ENCODE measurements at regions not wholly inside any gene's neighbourhood (a gene's known extent, or its start where the extent isn't known, plus 50 kb on each side); places are given as distances from the start of the nearest gene placed in this dataset.

DNA sequence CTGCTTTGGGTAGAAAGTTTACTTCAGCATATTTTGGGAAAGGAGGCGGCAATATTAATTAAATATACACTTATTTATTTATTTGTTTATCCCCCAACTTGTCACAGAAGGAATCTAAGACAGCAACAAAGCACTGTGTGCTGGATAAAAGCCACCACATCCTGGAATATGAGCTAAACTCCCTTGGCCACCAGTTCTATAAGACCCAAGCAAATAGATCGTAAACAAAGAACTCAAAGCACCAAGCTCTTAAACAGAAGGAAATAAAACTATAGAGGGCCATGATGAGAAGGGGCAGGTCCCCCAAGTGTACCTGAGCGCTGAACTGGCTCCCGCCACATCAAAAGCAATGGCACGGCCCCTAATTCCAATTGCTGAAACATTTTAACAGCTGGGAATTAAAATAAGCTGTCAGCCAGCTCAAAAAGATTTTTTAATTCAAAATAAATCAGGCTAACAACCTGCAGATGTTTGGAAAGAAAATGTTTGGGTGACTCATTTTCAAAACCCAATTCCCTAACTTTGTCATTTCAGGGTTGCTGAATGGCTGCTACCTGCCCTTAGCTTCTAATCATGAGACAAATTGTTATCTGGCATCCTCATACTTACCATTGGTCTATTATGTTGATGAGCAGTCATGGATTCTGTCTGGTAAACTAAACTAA lies 127.1 kb downstream of the SLC30A10 start:
- no peak for DNase-seq (ENCODE audit: low read depth, low spot score)

DNA sequence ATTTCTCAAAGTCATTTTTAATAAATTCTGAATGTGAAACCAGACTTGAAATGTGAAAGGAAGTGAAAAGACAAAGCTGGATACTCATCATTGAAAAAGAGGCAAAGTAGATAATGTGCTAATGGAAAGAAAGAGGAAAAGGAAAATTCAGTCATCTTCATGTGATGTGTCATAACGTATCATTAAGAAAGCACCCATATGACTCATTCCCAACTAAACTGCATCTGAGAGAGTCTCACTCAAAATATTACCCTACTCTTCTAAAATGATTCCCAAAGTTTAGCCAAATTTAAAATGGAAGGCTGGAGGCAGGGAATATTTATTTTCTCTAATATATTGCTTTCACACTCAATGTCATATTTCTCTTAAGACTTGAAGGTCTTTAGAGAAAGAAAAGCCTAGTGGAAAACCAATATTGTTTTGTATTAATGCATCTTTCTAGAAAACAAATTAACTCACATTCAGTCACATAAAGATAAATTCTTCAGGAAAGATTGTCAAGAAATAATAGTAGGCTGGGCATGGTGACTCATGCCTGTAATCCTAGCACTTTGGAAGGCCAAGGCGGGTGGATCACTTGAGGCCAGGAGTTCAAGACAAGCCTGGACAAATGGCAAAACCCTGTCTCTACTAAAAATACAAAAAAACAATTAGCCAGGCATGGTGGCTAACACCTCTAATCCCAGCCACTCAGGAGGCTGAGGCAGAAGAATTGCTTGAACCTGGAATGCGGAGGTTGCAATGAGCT lies 129.9 kb downstream of the SLC30A10 start:
- DNase-seq (ENCODE audit: low read depth, low spot score) = no peak

DNA sequence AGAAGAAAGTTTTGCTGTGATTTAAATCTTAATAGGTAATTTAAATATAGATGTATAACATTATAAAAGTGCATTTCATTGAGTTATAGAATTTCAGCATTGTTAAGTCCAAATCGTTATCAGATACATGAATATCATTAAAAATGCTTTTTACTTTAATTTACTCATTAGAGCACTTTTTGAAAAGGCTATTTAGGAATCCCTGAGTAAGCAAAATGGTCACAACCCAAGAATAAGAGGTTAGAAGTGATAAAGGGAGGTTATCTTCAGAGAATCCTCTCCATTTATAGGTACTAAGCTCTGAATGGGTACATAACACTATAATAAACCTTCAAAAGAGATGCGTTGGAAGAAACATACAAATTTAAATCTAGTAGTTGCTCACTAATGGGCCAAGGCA lies 130.7 kb downstream of the SLC30A10 start:
- no peak for DNase-seq (ENCODE audit: low read depth, low spot score)

DNA sequence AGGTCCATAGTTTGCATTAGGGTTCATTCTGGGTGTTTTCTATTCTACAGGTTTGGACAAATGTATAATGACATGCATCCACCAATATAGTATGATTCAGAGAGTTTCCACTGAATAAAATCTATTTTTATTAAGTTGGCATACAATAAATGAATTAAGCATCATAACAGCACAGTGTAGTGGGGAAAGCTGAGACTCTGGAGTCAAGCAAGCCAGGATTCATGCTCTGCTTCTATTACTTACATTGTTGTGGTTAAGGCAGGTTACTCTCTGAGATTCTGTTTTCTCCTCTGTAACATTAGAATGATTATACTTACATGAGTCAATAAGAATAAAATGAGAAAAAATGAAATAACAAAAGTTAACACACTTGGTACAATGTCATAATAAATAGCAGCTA lies 131.3 kb downstream of the SLC30A10 start:
- DNase-seq (ENCODE audit: low read depth, low spot score) = no peak

DNA sequence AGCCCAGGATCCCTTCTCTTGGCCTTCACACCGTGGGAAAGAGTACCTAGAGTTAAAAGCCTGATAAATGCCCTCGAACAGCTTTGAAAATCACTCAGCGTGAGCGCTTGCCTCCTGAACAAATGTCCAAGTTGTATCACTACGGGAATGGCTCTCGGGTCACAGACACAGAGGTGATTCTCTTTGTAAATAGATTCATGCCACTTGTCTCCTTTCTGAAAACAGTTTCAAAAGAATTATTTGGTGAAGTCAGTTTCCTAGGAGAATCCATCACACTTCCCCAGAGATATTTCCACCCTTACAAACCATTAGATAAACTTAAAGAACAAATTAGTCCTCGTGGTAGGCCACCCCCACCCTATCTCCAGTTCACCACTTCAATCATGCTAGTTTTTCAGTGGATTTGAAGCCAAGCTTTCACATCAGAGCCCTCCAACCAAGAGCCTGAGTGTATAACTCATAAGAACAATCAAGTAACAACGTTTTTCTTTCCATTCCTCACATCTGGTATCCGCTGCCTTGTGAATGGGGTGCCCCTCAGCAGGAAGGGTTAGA lies 132.9 kb downstream of the SLC30A10 start:
- DNase-seq (ENCODE audit: low read depth, low spot score) = no peak

DNA sequence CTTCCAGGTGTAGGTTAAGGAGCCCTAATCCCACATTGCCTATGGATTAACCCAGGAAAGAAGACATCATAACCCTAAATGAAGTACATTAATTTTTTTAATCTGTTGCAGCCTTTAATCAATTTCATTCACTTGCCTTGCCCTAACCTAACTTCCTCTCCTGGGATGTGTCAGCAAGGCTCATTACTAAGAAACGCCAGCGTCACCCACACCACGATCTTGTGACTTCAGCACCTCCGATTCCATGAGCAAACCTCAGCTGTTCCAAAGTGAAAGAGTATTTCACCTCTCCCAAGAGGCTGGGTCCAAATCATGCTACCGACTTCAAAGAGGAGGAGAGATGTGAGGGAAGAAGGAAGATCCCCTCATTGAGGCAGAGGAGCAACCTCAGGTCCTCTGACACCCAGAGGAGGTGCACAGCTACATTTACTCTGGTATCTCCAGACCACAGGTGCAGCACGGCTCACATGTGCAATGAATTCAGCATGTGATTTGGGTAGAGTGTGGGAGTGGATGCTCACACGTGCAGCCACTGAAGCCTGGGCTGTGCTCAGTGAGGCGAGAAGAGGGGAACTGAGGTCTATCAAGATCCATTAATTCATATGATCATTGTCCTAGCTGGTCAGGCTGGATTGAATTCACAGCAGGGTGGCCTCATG lies 134.1 kb downstream of the SLC30A10 start:
- DNase-seq (ENCODE audit: low read depth, low spot score) = no peak

DNA sequence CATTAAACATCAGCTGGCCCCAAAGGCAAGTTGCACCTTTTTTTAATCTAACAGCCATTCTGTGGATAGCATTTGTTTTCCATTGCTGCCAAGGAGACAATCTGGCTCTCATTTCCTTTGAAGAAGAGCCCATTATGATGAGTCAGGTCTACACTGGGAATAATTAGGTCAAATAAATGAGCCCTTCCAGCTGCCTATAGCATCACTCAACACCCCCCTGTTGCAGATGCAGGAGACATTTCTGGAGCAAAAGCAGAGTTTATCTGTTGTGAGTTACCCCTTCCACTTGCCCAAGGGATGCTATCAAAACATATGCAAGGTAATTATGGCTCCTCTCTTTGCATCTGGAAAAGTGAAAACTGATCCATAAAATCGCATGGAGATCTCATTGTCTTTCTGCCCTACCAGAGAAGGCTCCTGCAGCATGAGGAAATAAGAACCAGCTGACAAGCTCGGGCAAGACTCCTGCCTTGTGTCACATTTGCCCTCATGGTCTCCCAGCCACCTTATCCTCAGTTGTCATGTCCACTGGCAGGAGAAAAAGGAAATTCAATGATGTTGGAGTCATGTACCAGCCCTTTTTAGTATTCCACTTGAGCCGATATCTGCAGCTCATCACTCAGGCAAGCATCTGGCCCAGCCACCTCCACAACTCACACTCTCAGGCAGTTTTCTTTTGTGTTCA lies 135.9 kb downstream of the SLC30A10 start:
- peak; percentile 59 for DNase-seq (ENCODE audit: low read depth, low spot score)

DNA sequence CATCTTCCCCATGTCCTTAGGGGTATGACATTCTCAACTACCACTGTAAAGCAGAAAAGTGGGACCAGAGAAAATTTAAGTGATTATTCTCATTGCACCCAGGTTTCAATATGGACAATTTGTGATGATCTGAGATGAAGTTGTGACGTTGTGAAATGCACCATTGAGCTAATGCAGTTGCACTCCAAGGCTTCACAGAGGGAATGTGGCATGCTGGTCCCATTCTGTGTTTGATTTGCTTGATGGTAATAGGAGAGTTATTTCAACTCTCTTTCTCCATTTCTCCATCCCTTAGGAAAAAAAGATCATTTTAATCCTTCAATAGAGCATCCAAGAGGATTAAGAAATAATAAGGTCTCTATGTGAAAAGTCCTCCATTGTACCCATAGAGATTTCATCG lies 136.6 kb downstream of the SLC30A10 start:
- DNase-seq (ENCODE audit: low read depth, low spot score) = no peak

DNA sequence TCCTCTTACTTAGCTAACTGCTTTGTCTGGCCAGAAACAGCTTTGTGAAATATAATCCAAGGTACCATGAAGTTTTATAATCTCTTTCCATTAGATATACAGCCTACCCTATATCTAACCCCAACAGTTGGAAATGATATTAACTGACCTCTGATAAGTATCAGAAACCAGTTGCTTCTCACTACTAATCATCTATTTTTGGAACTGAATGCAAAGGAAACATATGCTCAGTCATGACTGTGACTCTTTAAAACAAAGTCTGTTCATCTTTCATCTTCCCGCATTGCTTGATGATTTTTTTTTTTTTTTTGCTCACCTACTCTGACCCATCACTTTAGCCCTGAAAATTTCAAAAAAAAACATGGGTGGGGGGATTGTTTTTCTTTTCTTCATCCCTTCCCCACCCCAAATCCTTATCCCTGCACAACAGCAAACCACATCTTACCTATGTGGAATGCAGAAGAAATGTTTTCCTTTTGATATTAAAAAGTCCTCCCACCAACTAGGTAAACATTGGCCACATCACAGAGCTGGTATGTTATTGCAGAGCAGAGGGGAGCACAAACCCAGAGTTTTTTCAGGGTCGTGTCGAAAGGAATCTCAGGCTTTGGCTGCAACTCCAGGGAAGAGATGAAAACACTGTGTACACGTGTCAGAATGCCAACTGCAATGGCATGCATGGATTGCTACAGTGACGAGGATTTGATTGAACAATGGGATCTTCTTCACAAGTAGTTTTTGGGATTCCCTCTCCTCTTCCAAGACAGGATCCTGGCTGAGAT lies 137.3 kb downstream of the SLC30A10 start:
- no peak for DNase-seq (ENCODE audit: low read depth, low spot score)

DNA sequence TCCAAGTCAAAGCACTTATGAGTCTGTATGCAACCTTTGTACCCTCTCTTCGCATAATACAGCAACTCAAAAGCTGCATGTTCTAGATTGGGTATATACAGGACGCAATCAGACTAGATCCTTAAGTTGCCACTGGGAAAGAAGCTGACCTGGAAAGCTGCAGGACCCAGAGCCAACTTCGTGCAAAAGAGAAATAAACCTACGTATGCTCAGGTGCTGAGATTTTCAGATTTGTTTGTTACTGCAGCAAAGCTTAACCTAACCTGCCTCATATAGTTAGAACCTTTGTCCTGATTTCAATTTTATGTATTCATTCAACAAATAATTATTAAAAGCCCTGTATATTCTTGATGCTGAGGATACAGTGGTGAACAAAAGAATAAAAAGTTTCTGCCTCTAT lies 139.7 kb downstream of the SLC30A10 start:
- DNase-seq (ENCODE audit: low read depth, low spot score) = no peak

DNA sequence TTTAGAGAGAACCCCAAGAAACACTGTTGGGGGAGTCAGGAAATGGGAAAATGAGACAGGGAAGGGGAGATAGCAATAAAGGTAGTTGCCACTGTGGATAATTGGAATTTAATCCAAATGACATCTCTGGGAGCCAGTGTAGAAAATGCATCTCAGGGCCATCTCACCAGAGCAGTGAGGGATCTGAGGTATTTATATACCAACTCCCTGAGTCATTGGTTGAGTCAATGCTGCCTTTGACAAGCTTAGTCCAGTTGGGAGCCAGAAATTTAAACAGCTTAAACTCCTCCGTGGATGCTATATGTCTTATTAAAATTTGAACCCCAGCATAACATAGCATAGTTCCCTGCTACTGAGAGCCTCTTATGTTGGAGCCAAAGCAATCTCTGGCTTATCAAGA lies 140.3 kb downstream of the SLC30A10 start:
- no peak for DNase-seq (ENCODE audit: low read depth, low spot score)

DNA sequence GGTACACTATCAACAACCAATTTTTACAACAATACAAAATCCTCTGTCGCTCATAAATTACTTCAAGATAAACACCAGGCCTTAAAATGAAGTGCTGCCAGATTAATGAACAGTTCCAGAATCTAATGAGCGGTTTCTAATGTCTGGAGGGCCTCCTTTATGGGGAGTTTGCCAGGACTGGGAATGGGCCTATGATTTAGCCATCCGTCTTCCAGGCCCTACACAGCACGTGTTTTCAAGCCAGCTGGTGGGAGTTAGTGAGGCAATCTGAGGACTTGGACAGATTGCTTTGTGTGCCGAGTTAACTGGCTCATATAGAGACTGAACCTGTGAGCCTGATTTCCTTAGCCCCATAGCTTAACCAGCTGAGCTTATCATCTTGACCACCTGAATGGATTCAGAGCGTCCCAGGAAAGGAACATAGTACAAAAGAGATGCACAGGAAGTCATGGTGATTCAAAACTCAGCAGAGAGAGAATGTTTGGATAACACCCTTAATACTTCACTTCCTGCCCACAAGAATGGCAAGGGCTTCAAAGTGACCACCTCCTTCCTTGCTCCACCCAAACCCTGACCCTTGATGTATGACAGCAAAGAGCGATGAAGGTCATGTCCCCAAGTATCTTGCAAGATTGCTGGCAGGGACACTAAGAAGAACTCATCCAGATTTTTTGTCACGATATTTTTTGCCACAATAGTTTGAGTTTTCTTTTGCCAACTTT lies 143.5 kb downstream of the SLC30A10 start:
- no peak for DNase-seq (ENCODE audit: low read depth, low spot score)

DNA sequence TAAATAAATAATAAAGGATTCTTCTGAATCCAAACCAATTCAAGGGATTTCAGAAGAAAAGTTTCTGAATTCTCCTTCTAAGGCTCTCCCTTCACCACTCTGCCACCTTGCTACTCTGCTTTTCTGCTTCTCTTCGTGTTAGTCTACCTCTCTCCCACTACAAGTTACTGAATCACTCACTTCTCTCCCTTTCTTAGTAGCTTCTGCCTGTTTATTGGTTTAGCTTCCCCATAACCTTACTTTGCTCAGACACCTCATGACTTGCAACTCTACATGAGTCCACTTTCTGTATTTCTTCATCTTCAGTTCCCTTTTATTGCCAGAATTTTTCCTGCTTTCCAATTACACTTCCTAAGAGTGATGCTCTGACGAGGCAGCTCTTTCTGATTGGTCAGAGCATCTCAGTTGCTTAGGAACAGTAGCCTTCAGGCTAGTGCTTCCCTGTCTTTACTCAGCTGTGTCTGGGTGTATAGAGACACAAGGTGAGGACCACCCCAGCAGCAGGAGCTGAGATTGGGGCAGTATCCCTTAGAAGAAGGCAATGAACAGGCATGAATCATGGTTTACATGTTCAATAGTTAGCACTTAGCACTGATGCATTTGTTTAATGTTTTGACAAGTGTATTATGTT lies 144.6 kb downstream of the SLC30A10 start:
- no peak for DNase-seq (ENCODE audit: low read depth, low spot score)

DNA sequence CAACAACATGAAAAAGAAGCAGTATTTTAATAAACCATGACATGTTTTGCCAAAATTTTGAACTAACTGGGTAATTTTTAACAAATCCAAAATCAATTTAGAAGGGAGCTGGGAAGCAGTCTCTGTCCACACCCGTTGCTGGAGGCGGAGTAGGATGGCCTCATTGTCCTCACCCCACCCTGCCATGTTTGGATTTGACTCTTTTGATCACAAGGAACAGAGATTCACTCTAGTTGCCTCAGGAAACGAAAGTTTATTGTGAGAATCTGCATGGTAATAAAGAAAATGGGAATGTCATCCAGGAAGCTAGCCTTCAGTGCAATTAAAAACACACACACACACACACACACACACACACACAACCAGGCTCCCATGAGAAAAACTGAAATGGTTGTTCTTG lies 145.4 kb downstream of the SLC30A10 start:
- no peak for DNase-seq (ENCODE audit: low read depth, low spot score)

DNA sequence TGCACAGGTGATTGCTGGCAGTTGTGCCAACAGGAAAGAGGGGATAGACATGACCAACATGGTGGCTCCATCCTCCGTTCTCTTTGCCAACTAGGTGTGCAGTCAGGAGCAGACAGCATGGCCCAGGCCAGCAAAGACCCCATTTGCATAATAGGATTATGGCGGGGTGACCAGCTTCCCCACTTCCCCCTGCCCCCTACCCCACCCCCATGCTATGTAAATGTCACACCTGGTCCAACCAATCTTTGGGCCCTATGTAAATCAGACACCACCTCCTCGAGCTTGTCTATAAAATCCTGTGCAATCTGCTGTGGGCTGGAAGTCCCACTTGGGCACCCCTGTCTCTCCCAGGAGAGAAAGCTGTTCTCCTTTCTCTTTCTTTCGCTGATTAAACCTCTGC lies 146.0 kb downstream of the SLC30A10 start:
- no peak for DNase-seq (ENCODE audit: low read depth, low spot score)

DNA sequence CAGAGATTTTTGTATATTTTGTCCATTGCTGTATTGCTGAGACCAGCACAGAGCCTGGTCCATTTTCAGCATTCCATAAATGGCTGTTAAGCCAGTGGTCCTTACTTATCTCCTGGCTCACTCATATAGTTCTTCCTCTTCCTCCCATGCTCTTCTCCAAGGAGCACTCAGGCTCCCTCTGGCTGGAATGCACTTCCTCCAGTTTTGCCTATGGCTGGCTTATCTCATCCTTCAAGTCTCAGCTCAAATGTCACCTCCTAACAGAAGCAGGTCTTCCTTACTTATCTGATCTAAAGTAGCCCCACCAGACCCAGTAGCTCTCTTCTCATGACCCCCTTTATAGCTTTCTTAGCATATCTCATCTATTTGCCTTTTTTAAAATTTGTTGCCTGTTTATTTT lies 146.9 kb downstream of the SLC30A10 start:
- no peak for DNase-seq (ENCODE audit: low read depth, low spot score)

DNA sequence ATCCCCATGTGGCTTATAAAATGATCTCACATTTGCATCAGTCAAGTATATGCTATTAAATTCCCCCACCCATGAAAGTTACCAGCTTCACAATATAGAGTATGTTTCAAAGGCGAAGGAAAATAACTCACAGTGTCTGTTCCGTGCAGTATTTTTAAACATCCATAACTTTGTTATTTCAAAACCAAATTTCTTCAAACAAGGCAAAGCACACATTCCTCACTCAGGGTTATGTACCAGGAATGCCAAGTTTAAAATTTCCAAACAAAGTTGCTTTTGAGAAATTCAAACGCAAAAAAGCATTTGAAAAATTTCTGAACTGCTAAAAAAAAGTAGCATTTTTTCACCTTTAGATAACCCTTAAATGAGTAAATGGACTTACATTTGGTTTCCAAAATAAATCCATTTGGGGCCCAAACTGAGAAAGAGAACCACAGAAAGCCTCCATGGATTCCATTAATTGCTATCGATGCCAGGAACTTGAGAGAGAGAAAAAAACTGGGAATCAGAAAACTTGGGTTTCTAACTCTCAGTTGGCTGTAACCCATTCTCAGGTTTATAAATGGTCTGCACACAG lies 149.5 kb downstream of the SLC30A10 start:
- no peak for DNase-seq (ENCODE audit: low read depth, low spot score)

DNA sequence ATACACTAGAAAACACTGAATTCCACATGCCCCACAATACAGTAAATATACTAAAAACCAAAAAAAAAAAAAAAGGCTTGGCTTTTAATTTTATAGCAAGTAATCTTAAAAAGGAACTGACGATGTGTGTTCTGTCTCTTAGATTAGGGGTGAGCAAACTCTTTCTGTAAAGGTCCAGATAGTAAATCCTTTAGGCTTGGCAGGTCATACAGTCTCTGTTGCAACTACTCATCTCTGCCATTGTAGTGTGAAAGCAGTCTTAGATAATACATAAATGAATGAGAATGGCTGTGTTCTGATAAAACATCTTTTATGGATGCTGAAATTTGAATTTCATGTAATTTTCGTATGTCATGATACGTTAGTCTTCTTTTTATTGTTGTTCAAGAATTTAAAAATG lies 150.2 kb downstream of the SLC30A10 start:
- DNase-seq (ENCODE audit: low read depth, low spot score) = no peak

DNA sequence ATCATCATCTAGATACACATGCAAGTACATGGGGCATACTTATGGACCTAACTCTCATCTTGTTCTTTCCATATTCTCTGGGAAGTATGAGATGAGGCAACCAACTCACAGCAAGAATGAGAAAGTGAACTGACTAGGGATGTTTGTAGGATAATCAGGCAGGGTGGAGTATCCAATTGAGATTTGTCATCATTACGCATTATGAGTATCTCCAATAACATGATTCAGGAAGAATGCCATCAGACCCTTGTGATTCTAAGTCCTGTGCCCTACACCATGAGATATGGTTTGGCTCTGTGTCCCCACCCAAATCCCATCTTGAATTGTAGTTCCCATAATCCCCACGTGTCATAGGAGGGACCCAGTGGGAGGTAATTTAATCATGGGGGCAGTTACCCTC lies 154.0 kb downstream of the SLC30A10 start:
- DNase-seq (ENCODE audit: low read depth, low spot score) = no peak

DNA sequence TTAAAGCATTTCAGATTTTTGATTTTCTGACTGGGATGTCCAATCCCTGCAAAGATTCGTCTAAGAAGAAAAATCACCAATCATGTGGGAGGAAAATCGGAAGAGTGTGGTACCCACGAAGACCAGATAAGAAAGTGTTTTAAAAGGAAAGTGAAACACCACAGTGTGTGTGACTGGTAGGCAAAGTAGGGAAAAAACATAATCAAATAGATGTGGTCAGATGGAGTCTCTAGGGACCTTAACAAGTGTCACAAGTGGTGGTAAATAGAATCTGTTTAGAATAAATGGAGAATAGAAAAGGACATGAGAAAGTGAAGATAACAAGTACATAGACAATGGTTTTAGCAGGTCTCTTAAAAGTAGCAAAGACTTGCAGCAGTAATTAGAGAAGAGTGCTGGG lies 154.6 kb downstream of the SLC30A10 start:
- no peak for DNase-seq (ENCODE audit: low read depth, low spot score)
